ENCODE measurements at regions not wholly inside any gene's neighbourhood (a gene's known extent, or its start where the extent isn't known, plus 50 kb on each side); places are given as distances from the start of the nearest gene placed in this dataset.
"Not testable (repeated sequence)": the region's sequence is repeated elsewhere in the genome, so short reads cannot be mapped to it uniquely, and the experiment has no call there.

GRCh38 chr1:38585971-38586370, 273.6 kb downstream of the RRAGC start:
- Histone ChIP-seq H3K4me3 (ENCODE audit: low read depth, low read length, poor library complexity, severe bottlenecking) (no peak overlapping the region), H3K4me2 (ENCODE audit: low read length) (no peak overlapping the region), H3K4me1 (ENCODE audit: insufficient read depth, low read length, severe bottlenecking) (no peaks in the 10 kb centered on the region), H2AFZ (ENCODE audit: low read length) (no peak overlapping the region), H4K20me1 (ENCODE audit: insufficient read depth, low read length) (no peaks in the 10 kb centered on the region), H3K27ac (ENCODE audit: low read depth, low read length, poor library complexity, severe bottlenecking) (no peak overlapping the region), H3K9me3 (ENCODE audit: low read length) (no peaks in the 10 kb centered on the region), H3K36me3 (ENCODE audit: insufficient read depth, low read length) (no peaks in the 10 kb centered on the region), H3K27me3 (ENCODE audit: insufficient read depth, low read length) (no peaks in the 10 kb centered on the region; the same call in 1 of the 2 replicates), H3K9ac (ENCODE audit: low read length) (no peak overlapping the region), H3K79me2 (ENCODE audit: insufficient read depth, low read length) (no peaks in the 10 kb centered on the region), H3F3A (ENCODE audit: insufficient read depth, low read length) (no peaks in the 10 kb centered on the region), H3K9me2 (ENCODE audit: low read depth, low read length) (no peaks in the 10 kb centered on the region)
- TF ChIP-seq, protein P1, sequence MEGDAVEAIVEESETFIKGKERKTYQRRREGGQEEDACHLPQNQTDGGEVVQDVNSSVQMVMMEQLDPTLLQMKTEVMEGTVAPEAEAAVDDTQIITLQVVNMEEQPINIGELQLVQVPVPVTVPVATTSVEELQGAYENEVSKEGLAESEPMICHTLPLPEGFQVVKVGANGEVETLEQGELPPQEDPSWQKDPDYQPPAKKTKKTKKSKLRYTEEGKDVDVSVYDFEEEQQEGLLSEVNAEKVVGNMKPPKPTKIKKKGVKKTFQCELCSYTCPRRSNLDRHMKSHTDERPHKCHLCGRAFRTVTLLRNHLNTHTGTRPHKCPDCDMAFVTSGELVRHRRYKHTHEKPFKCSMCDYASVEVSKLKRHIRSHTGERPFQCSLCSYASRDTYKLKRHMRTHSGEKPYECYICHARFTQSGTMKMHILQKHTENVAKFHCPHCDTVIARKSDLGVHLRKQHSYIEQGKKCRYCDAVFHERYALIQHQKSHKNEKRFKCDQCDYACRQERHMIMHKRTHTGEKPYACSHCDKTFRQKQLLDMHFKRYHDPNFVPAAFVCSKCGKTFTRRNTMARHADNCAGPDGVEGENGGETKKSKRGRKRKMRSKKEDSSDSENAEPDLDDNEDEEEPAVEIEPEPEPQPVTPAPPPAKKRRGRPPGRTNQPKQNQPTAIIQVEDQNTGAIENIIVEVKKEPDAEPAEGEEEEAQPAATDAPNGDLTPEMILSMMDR (IDR thresholded peaks at IDR 0.05; ENCODE audit: low read length): no peak
- TF ChIP-seq EZH2 (IDR thresholded peaks at IDR 0.05; ENCODE audit: borderline replicate concordance, low read length): no peak

DNA sequence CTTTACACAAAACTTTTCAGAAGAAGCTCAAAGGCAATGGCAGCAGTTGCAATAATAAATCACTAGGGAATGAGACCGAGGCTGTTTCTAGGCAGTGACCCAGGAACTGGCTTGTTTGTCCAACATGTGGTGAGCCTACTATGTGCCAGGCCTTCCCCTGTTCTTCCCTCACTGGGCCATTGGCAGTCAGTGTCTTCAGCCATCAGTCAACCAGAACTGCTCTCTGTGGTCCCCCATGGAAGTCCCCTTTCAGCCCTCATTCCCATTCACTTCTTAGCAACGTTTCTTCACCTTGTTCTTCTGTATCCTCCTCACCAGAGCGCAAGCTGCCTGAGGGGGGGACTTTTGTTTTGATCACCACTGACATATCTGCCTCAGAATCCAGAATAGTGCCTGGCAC, 274.1 kb downstream of the RRAGC start:
- Histone ChIP-seq H2AFZ (ENCODE audit: low read length) (no peak overlapping the region), H3K36me3 (ENCODE audit: insufficient read depth, low read length) (no peaks in the 10 kb centered on the region), H3K9me3 (ENCODE audit: low read length) (no peaks in the 10 kb centered on the region), H3K27ac (ENCODE audit: low read depth, low read length, poor library complexity, severe bottlenecking) (no peak overlapping the region), H3K9me2 (ENCODE audit: low read depth, low read length) (no peaks in the 10 kb centered on the region), H3K4me3 (ENCODE audit: low read depth, low read length, poor library complexity, severe bottlenecking) (no peak overlapping the region), H3F3A (ENCODE audit: insufficient read depth, low read length) (no peaks in the 10 kb centered on the region), H4K20me1 (ENCODE audit: insufficient read depth, low read length) (no peaks in the 10 kb centered on the region), H3K79me2 (ENCODE audit: insufficient read depth, low read length) (no peaks in the 10 kb centered on the region), H3K27me3 (ENCODE audit: insufficient read depth, low read length) (no peaks in the 10 kb centered on the region; the same call in 1 of the 2 replicates), H3K4me2 (ENCODE audit: low read length) (no peak overlapping the region), H3K9ac (ENCODE audit: low read length) (no peak overlapping the region), H3K4me1 (ENCODE audit: insufficient read depth, low read length, severe bottlenecking) (no peaks in the 10 kb centered on the region)
- TF ChIP-seq EZH2 (IDR thresholded peaks at IDR 0.05; ENCODE audit: borderline replicate concordance, low read length): no peak
- TF ChIP-seq, protein P1 (IDR thresholded peaks at IDR 0.05; ENCODE audit: low read length): no peak

- no peaks in the 10 kb centered on the region for H3K36me3 ChIP-seq (ENCODE audit: insufficient read depth, low read length)
- no peaks in the 10 kb centered on the region for H3K79me2 ChIP-seq (ENCODE audit: insufficient read depth, low read length)
- H3K9me2 ChIP-seq (ENCODE audit: low read depth, low read length): no peaks in the 10 kb centered on the region
- H3K9me3 ChIP-seq (ENCODE audit: low read length): no peaks in the 10 kb centered on the region
- no peaks in the 10 kb centered on the region for H4K20me1 ChIP-seq (ENCODE audit: insufficient read depth, low read length)
- no peaks in the 10 kb centered on the region for H3K4me1 ChIP-seq (ENCODE audit: insufficient read depth, low read length, severe bottlenecking)
- TF ChIP-seq, protein P1 (IDR thresholded peaks at IDR 0.05; ENCODE audit: low read length): no peak
- no peak for TF ChIP-seq EZH2 (IDR thresholded peaks at IDR 0.05; ENCODE audit: borderline replicate concordance, low read length)
- H3K4me3 ChIP-seq (ENCODE audit: low read depth, low read length, poor library complexity, severe bottlenecking): no peak overlapping the region
- H3K27ac ChIP-seq (ENCODE audit: low read depth, low read length, poor library complexity, severe bottlenecking): no peak overlapping the region
- no peak overlapping the region for H3K9ac ChIP-seq (ENCODE audit: low read length)
- no peaks in the 10 kb centered on the region for H3F3A ChIP-seq (ENCODE audit: insufficient read depth, low read length)
- no peak overlapping the region for H2AFZ ChIP-seq (ENCODE audit: low read length)
- H3K27me3 ChIP-seq (ENCODE audit: insufficient read depth, low read length): no peaks in the 10 kb centered on the region; the same call in 1 of the 2 replicates
- no peak overlapping the region for H3K4me2 ChIP-seq (ENCODE audit: low read length)
Measured at GRCh38 chr1:38584448-38585355, 274.9 kb downstream of the RRAGC start.

GRCh38 chr1:38583287-38583686, 276.3 kb downstream of the RRAGC start:
- H3K4me3 ChIP-seq (ENCODE audit: low read depth, low read length, poor library complexity, severe bottlenecking); H2AFZ ChIP-seq (ENCODE audit: low read length); H3K4me2 ChIP-seq (ENCODE audit: low read length); H3K9me3 ChIP-seq (ENCODE audit: low read length); H3F3A ChIP-seq (ENCODE audit: insufficient read depth, low read length); H4K20me1 ChIP-seq (ENCODE audit: insufficient read depth, low read length); H3K36me3 ChIP-seq (ENCODE audit: insufficient read depth, low read length); H3K27me3 ChIP-seq (ENCODE audit: insufficient read depth, low read length); H3K4me1 ChIP-seq (ENCODE audit: insufficient read depth, low read length, severe bottlenecking); H3K9me2 ChIP-seq (ENCODE audit: low read depth, low read length); H3K79me2 ChIP-seq (ENCODE audit: insufficient read depth, low read length); H3K27ac ChIP-seq (ENCODE audit: low read depth, low read length, poor library complexity, severe bottlenecking); H3K9ac ChIP-seq (ENCODE audit: low read length): not testable (repeated sequence)

Data from OCI-LY1 (cell line).